Stimulated activated CD4-positive, alpha-beta T cell treated with anti-CD3 and anti-CD28 coated beads, Interleukin-1b, Interleukin-23, amount 100 ng/mL, for 24 hours (primary cell): ENCODE measurements at regions not wholly inside any gene's neighbourhood (a gene's known extent, or its start where the extent isn't known, plus 50 kb on each side); places are given as distances from the start of the nearest gene placed in this dataset.
"Not testable (repeated sequence)": the region's sequence is repeated elsewhere in the genome, so short reads cannot be mapped to it uniquely, and the experiment has no call there.

ENCODE experiments used
- DNase-seq, 4 experiments: peaks; one replicate each; pipeline ENCODE4 v3.0.0-alpha.2; 2020; ENCODE audit warnings: low read depth in 4 of 4, low spot score in 1 of 4

DNA sequence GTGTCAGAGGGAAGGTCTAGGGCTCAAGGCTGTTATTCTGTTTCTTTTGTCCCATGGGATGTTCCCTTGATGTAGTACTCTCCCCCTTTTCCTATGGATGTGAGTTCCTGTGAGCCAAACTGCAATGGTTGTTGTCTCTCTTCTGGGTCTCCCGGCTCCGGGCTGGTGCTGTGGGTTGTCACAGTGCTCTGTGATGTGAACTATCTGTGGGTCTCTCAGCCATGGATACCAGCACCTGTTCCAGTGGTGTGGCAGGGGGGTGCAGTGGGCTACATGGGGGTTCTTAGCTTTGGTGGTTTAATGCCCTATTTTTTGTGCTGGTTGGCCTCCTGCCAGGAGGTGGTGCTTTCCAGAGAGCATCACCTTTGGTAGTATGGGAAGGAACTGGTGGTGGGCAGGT lies 941.1 kb downstream of the KCNA4 start:
- DNase-seq, result no peak

- no peak for DNase-seq
These were observed 953.0 kb downstream of the KCNA4 start for GRCh38 chr11:29063630-29064361.

- no peak for DNase-seq
These were observed 953.3 kb downstream of the METTL15 start for GRCh38 chr11:29061452-29061851.

- DNase-seq, result not testable (repeated sequence)
These were observed 948.3 kb downstream of the METTL15 start for GRCh38 chr11:29056487-29056886.

DNA sequence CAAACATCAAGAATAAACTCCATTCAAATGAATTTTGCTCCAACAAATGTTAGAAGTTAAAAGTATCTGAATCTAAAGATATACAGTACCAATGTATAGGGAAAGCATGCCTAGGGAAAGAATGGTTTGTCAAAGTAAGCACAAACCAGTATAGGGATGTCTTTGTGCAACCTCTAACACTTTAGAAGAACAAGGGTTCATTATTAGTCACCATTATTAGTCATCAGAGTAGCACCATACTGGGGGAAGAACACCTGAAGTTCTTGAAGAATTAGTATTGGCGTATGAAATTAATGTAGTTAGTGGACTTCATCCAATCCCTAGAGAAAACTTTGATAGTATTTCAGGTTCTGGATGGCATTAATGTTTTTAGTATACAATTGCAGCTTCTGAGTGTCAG lies 943.7 kb downstream of the METTL15 start:
- no peak for DNase-seq

GRCh38 chr11:29050962-29051361 lies 942.8 kb downstream of the METTL15 start:
- not testable (repeated sequence) for DNase-seq

DNA sequence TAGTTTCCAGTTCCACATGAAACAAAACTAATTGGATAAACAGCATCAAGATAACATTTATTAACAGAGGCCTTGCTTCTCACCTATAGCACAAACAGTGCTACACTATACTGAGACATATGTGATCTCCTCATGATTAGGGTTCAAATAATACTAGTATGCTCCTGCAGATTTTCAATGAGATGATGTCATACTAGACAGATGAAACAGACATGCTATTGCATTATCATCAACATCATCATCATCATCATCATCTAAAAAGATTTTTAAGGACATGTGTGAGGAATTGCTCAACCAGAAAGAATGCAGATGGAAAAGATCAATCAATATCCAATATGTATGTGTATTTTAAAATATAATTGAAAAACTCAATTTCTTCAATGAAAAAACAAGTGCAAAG lies 932.3 kb downstream of the METTL15 start:
- no peak for DNase-seq

DNA sequence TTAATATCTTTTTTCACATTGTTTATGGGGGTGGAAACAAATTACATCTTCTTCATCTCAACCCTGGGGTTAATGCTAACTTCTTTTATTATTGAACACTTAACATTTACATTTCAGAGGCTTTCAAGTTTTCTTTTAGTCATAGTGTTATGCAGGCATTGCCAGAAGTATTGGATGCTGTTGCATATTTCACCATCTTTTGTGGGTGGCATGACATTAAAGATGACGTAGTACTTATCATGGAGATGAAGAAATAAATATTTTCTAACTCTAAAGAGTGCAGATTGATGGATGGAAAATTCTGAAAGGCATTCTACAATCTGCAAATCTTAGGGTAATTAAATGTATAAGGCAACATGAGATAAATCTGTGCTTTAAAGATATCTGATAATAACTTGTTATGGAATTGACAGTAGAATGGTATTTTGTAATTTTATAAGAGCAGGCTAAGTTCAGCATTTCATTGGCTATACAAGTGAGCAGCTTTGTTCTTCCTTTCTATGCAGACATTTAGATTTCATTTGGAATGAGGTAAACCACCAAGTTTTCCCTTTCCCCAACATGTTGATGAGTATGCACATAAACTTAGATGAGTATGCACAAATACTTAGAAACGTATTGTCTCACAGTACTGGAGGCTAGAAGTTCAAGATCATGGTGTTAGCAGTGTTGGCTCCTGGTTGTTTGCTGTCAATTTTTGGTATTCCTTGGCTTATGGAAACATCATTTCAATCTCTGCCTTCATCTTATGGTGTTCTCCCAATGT lies 924.4 kb downstream of the METTL15 start:
- DNase-seq, result no peak

DNA sequence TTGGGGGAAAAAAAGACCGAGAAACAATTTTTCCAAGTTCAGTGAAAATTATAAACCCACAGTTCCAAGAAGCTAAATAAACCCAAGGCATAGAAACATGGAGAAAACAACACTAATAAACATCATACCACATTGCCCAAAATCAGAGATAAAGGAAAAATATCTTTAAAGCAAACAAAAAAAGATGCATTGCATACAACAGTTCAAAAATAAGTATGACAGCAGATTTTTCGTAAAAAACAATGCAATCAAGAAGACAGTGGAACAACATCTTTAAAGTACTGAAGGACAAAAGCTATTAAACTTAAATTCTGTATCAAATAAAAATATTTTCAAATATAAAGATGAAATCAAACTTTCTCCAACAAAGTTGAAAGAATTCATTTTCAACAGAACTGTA lies 921.3 kb downstream of the METTL15 start:
- DNase-seq, result no peak

DNA sequence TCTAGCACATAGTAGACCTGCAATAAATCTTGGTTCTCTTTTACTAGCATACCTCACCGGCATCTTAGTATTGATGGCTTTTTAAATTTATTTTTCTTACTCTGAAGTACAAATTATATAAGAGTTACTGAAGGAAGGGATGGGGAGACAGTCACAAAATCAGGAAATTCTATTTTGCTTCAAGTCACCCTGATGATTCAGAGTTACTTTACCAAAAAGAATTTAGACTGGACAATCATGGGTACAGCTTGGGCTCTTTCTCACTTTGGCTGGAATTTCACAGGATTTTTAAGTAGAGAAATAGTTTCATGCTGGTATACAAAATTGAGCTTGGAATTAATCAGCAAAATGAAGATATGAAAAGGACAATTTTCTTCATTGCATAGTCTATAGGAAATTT lies 919.2 kb downstream of the METTL15 start:
- no peak for DNase-seq

DNA sequence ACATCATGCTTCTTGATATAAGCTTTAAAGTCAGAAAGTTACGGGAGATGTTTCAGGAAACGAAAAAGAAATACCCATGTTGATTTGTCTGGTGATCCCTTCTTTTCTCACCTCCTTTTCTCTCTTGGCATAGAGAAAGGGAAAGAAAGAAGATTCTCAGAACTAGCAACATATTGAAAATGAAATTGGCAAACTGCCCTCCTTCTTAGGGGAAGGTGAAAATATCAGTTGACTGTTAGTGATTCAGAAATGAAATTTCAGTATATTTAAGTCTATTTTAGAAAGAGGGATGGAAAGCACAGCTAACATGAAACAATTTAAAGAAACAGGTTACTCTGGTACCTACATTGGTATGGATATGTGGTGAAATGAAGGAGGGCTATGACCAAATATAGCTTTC lies 918.1 kb downstream of the METTL15 start:
- DNase-seq, result no peak

DNA sequence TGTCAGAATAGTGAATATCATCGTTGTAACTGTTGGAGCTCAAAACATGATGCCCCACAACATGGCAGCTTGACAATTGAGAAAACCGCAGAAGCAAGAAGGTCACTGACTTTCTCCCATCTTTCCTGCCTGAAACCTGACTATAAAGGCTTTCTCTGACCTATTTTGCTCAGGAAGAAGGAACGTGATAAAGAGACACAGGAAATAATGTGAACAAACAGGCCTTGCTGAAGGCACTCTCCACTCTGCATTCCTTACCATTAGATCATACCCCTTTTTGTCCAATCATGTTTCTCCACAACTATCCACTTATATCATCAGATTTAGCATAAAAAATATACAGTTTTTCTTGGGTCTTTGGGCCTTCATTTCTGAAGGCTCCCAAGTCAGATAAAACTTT lies 916.8 kb downstream of the METTL15 start:
- no peak for DNase-seq

GRCh38 chr11:29024386-29024785 lies 916.2 kb downstream of the METTL15 start:
- no peak for DNase-seq

DNA sequence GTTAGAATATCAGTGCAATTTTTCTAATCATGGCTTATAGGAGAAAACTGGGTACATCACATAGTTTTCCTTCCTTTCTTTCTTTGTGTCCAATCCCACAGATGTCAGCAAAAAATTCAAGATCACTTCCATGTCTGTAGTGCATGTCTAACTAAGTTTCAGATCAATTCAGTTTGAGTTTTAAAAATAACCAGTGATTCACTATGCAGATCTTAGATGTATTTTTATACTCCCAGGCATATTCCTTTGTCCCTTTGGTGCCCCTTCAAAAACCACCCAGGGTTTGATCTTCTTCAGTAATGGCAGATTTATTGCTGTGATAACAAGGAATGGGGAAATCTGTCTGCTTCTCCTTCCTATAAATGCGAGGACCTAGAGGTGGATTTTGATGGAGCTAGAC lies 915.6 kb downstream of the METTL15 start:
- no peak for DNase-seq

DNA sequence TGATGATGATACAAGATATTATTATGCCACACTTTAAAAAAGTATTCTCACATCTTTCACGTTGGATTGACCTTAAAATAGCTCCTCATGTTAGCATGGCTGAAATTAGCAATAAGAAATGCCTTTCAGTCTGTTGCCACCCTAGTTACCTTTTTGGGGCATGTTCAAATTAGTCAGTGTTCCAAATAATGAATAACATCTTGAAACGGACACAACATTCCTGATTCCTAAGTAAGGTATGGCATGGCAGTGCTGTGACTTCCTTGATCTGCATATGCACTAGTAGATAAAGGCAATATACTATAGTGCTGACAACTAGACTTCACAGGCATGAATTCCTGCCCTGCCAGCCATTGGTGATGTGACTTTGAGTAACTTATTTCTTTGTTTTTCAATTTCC lies 914.5 kb downstream of the METTL15 start:
- no peak for DNase-seq

DNA sequence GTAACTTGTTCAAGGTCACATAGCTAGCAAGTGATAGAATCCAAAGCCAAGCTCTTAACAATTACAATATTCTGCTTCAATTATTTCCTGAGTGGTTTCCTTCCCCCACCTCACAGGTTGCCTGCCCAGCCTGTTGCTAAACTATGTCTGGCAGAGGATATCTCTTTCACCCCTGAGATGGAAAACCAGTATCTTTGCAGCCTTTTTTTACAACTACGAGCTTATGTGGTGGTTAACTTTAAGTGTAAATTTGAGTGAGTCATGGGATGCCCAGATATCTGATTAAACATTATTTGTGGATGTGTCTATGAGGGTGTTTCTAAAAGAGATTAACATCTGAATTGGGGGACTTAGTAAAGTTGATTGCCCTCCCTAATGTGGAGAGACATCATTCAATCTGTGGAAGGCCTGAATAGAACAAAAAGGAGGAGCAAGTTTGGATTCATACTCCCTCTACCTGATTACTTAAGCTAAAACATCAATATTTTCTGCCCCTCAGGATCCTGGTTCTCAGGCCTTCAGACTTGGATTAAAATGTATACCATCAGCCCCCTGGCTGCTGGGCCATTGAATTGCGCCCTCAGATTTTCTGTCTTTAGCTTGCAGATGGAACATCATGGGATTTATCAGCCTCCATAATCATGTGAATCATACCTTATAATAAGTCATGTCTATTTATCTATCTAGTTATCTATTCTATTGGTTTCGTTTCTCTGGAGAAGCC lies 911.9 kb downstream of the METTL15 start:
- DNase-seq, result no peak

DNA sequence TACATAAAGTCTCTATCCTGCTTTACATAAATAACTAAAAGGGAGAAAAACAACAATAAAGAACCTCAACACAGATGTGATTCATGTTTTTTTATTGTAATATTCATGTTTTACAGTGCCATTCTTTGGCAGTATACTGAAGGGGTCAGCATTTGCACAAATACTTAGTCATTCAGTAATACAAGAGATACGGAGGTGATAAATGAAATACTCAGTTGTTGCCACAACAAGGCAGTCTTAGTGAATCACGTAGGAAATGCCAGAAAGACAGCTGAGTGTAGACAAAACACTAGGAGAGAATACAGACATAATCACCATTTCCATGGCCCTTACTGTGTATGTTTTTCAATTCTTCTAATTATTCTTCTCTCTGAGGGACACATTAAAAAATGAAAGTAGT lies 910.4 kb downstream of the METTL15 start:
- DNase-seq, result no peak

DNA sequence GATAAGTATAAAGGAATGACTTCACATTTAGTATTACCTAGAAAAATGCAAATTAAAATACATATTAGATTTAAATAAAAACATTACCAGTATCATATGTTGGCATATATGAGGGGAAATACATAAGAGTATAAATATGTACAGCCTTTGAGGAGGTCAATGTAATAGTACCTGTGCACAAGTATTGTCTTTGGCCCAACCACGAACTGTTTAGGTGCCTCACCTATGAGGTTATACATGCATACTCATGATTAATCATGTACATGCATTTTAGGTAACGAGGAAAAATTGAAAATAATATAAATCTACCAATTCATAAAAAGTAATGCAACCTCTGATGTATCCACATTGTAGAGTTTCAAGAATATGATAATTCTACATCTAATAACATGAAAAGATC lies 909.8 kb downstream of the METTL15 start:
- no peak for DNase-seq

GRCh38 chr11:29012507-29012906 lies 904.3 kb downstream of the METTL15 start:
- DNase-seq, result no peak

DNA sequence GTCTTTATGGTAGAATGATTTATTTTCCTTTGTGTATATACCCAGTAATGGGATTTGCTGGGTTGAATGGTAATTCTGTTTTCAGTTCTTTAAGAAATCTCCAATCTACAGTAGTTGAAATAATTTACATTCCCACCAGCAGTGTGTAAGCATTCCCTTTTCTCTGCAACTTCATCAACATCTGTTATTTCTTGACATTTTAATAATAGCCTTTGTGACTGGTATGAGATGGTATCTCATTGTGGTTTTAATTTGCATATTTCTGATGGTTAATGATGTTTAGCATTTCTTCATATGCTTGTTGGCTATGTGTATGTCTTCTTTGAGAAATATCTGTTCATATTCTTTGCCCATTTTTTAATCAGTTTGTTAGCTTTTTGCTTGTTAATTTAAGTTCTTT lies 901.2 kb downstream of the METTL15 start:
- no peak for DNase-seq

- no peak for DNase-seq
These were observed 900.3 kb downstream of the METTL15 start for GRCh38 chr11:29008481-29008880.

DNA sequence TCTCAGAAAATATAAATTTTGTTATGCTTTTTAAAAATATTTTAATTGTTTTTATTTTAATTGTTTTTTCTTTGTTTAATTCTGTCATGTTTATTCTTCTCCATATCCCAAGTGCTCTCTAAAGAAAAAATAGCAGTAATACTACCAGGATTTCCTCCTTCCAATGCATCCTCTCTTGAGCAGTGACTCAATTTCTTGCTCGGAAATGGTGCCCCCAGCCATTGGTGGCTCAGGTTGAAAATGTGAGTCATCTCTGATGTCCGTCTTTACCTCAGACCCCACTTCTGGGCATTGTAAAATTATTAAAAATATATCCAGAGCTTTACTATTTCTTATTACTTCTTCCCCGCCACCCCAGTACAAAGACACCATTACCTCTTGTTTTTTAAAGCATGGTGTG lies 898.5 kb downstream of the METTL15 start:
- no peak for DNase-seq
